Left cardiac atrium (tissue), 4 donors: ENCODE measurements at regions not wholly inside any gene's neighbourhood (a gene's known extent, or its start where the extent isn't known, plus 50 kb on each side); places are given as distances from the start of the nearest gene placed in this dataset.
"Not testable (repeated sequence)": the region's sequence is repeated elsewhere in the genome, so short reads cannot be mapped to it uniquely, and the experiment has no call there.

ENCODE experiments used
- ATAC-seq, 2 donors: fragments of 200-7000 bp; cut with Tn5 transposase; one replicate each; pipeline ENCODE4 v1.9.1; 2020; ENCODE audit warnings: mild to moderate bottlenecking in 2 of 2, moderate library complexity in 2 of 2
- DNase-seq: peaks from one replicate; pipeline ENCODE4 v3.0.0-alpha.2; 2020
- intact Hi-C, 2 donors: fragments of 100-400 bp; cut with DNase I; formaldehyde crosslinking; loops; one replicate each; pipeline versions ENCODE4 v1.14.1 to v1.15.1; 2022 to 2023
- donor health status: DM: no; HTN: yes; CAD: no.
- donor health status: DM: no; HTN: yes; CAD: no; lungs with severe emphysema.
- donor health status: DM: yes; HTN: yes; CAD: no.
- donor health status: Dilated cardiomyopathy.

GRCh38 chr22:22171357-22172218 lies 73.0 kb upstream of the VPREB1 start:
- intact Hi-C loops: no loop called here
- DNase-seq (no peak), ATAC-seq (no peak)

- intact Hi-C loops: no loop called here
- ATAC-seq: no peak
- no peak for DNase-seq
Measured at GRCh38 chr22:22169923-22170322, 74.7 kb upstream of the VPREB1 start.

- no peak for DNase-seq
- intact Hi-C loops: no loop called here
- ATAC-seq: no peak
Measured at GRCh38 chr22:22168941-22169867, 75.4 kb upstream of the VPREB1 start.

DNA sequence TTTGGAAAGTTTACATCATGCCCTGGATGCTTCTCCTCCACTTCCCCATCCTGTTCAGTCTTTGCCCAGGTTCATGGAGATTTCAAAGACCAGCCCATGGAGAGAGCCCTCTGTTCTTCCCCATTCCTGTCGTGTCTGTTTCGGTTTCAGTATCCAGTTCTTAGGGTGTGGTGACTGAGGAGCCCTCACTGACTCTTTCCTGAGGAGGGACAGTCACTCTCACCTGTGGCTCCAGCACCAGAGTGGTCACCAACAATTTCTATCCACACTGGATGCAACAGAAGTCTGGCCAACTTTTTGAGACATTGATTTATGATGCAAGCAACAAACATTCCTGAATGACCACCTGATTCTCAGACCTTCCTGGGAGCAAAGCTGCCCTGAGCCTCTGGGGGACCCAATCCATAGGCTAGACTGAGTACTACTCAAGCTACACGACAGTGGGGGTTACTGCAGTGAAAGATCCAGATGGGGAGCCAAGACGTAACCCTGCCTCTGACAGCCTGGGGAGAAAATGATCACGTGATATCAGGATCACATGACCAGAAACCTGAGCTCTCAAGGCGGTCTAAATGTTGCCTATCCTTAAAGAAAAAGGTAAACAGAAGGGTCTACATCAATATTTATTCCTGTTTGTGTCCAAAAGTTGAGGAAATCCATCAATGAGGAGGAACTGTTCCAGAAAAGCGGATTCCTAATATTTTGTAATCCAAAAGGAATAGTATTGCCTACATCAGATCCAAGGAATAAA lies 76.2 kb upstream of the VPREB1 start:
- intact Hi-C loops: no loop called here
- no peak for ATAC-seq
- DNase-seq: no peak

GRCh38 chr22:22167791-22168189 lies 76.8 kb upstream of the VPREB1 start:
- no peak for DNase-seq
- intact Hi-C loops: no loop called here
- ATAC-seq: no peak

- intact Hi-C loops: no loop called here
- DNase-seq: no peak
- ATAC-seq: no peak
Measured at GRCh38 chr22:22166941-22167713, 77.5 kb upstream of the VPREB1 start.

DNA sequence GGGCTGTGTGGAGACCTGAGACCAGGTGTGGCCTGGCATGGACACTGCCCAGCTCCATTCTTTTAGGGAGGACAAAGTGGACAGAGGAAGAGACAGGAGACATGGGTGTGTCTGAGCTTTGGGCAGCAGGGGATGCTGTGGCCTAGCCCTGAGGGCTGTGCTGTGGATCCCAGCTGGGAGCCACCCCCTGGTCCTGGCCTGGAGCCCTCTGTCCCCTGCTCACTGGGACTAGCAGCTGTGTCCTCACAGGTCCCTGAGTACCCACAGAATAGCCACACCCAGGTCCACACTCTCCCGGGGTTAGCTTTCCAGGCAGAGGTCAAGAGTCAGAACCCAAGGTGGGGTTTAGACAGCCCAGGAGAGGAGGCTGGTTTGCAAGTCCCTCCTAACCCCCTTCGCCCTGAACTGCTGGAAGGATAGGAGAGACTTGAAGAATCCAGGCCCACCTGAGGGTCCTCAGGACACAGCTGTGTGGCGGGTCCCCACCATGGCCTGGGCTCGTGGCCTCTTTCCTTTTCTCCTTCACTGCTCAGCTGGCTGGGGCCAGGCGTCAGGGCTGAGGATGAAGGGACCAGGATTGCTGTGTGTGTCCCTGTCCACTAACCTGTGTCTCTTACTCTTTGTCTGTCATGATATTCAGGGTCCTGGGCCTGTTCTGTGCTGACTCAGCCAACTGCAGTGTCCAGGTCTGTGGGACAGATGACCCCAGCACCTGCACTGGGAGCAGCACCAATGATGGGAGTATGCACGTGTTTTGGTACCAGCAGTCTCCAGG lies 78.5 kb upstream of the VPREB1 start:
- intact Hi-C loops: no loop called here
- no peak for ATAC-seq

DNA sequence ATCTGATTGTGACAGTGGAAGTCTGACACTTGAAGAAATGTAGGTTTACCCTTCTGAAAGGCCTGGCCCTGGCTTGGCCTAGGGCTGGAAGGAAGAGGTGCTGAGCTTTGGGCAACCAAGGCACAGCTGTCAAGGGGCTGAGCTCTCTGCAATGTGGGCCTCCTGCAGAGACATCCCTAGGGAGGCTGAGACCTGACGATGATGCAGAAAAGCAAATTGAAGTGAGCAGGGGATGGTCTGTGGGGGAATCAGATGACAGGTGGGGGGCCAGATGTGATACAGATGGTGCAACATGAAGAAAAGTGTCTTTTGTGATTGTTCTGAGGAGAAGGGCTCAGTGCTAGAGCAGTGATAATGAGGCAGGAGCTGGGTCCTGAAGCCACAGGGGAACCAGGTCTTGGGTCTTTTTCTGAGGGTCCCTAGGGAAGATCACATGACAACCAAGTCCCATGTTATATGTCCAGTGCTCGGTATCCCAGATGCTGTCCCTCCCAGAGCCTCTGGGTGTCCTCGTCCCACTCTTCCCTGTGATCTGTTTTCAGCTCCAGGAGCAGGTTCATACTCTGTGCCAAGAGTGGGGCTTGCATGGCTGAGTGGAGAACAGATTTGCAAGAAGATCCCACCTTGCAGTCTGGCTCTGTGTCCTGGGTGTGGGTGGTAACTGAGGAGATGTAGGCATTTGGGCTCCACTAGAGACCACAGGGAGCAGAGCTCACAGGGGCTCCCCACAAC lies 79.9 kb upstream of the VPREB1 start:
- no peak for ATAC-seq
- intact Hi-C loops: no loop called here
- DNase-seq: no peak

More for the DNA sequence above, 78.5 kb upstream of the VPREB1 start:
- no peak for DNase-seq

GRCh38 chr22:22161924-22162851 lies 82.4 kb upstream of the VPREB1 start:
- DNase-seq (no peak), ATAC-seq (no peak)
- intact Hi-C loops: no loop called here

- intact Hi-C loops, DNase-seq: not testable (repeated sequence)
Measured at GRCh38 chr22:22160768-22161167, 83.8 kb upstream of the VPREB1 start.

DNA sequence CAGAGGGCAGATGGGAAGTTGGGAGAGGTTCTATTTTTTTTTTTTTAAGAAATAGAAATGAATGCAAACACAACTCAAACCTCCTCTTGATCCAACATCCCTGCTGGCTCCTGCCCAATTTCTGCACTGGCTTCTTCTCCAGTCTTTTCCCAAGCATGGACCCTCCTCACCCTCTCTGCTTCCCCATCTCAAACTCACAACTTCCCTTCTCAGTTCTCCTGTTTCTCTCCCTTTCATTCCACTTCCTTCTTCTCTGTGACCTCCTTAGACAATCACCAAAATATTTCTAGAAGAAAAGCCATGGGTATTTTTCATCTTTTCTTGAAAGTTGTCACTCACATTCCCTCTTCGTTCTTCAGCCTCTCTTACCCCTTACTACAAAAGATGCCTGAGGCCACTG lies 85.2 kb upstream of the VPREB1 start:
- DNase-seq: no peak
- intact Hi-C loops: no loop called here
- ATAC-seq: no peak

More at GRCh38 chr22:22160768-22161167, 83.8 kb upstream of the VPREB1 start:
- not testable (repeated sequence) for ATAC-seq

GRCh38 chr22:22158965-22159364 lies 85.6 kb upstream of the VPREB1 start:
- DNase-seq (no peak), ATAC-seq (no peak)
- intact Hi-C loops: no loop called here

- no peak for DNase-seq
- intact Hi-C loops: no loop called here
- ATAC-seq: no peak
Measured at GRCh38 chr22:22158207-22158816, 86.3 kb upstream of the VPREB1 start.

- intact Hi-C loops: no loop called here
- DNase-seq: no peak
Measured at GRCh38 chr22:22157348-22157725, 87.2 kb upstream of the VPREB1 start.

GRCh38 chr22:22156716-22157347 lies 87.8 kb upstream of the VPREB1 start:
- intact Hi-C loops: no loop called here
- ATAC-seq (peak; percentile 45 to 47), DNase-seq (peak; percentile 44)

More at GRCh38 chr22:22157348-22157725, 87.2 kb upstream of the VPREB1 start:
- ATAC-seq: no peak
